Spleen (tissue), 11 donors: ENCODE measurements at regions not wholly inside any gene's neighbourhood (a gene's known extent, or its start where the extent isn't known, plus 50 kb on each side); places are given as distances from the start of the nearest gene placed in this dataset.

Experiments
- DNase-seq: peaks from one replicate; pipeline ENCODE4 v3.0.0-alpha.2; 2020
- H3K27ac ChIP-seq, 8 donors: fragments of 200-600 bp; sonication (generic) in 7 of 8; 1 replicate in 4 of 8; 2 replicates in 4 of 8; pipeline versions ENCODE4 v1.5.0 to v1.8.0; 2016 to 2021; ENCODE audit warnings: inconsistent platforms in 4 of 8, mild to moderate bottlenecking in 4 of 8, moderate library complexity in 1 of 8
- H3K27me3 ChIP-seq, 7 donors: fragments of 200-600 bp; sonication (generic) in 6 of 7; replicated peaks in 1 of 7; 1 replicate in 4 of 7; 2 replicates in 3 of 7; pipeline versions ENCODE4 v1.5.0 to v1.8.0; 2016 to 2021; ENCODE audit warnings: inconsistent platforms in 3 of 7, mild to moderate bottlenecking in 1 of 7
- H3K36me3 ChIP-seq, 6 donors: fragments of 200-600 bp; sonication (generic) in 5 of 6; 1 replicate in 4 of 6; 2 replicates in 2 of 6; pipeline versions ENCODE4 v1.5.0 to v1.8.0; 2016 to 2021; ENCODE audit warnings: inconsistent platforms in 2 of 6
- H3K4me1 ChIP-seq, 6 donors: fragments of 200-600 bp; sonication (generic) in 5 of 6; 1 replicate in 3 of 6; 2 replicates in 3 of 6; pipeline versions ENCODE4 v1.5.0 to v1.8.0; 2016 to 2021; ENCODE audit warnings: inconsistent platforms in 3 of 6
- H3K4me3 ChIP-seq, 8 donors: fragments of 200-600 bp; sonication (generic) in 7 of 8; 1 replicate in 4 of 8; 2 replicates in 4 of 8; pipeline versions ENCODE4 v1.5.0 to v1.8.0; 2016 to 2021; ENCODE audit warnings: inconsistent platforms in 4 of 8, mild to moderate bottlenecking in 4 of 8, moderate library complexity in 2 of 8
- H3K9me3 ChIP-seq, 8 donors: fragments of 200-600 bp; sonication (generic) in 7 of 8; 1 replicate in 4 of 8; 2 replicates in 4 of 8; pipeline versions ENCODE4 v1.5.0 to v1.8.0; 2016 to 2021; ENCODE audit warnings: inconsistent platforms in 4 of 8
- CTCF ChIP-seq, 11 experiments: fragments of 200-600 bp in 7 of 11; fragments of 450-650 bp in 4 of 11; sonication (generic) in 4 of 11; IDR thresholded peaks in 8 of 11; conservative IDR thresholded peaks in 3 of 11; 1 replicate in 7 of 11; 2 replicates in 4 of 11; pipeline versions ENCODE4 v1.4.0 to v1.8.0; 2016 to 2021; ENCODE audit warnings: antibody characterized with exemption in 11 of 11, inconsistent platforms in 4 of 11, mild to moderate bottlenecking in 1 of 11
- POLR2A ChIP-seq, 3 donors: fragments of 450-650 bp; IDR thresholded peaks; one replicate each; pipeline ENCODE4 v1.5.1; 2017; ENCODE audit warnings: antibody characterized with exemption in 3 of 3, mild to moderate bottlenecking in 1 of 3
- POLR2AphosphoS5 ChIP-seq, 3 donors: sonication (generic); formaldehyde crosslinking; IDR thresholded peaks; one replicate each; pipeline ENCODE4 v1.5.1; 2017; ENCODE audit warnings: antibody characterized with exemption in 3 of 3
- WGBS, 5 donors: extraction: QIAGEN DNeasy Blood & Tissue Kit in 3 of 5; methylation state at CpG; one replicate each; pipeline versions ENCODE4 v1.1.5 to v1.1.7; 2013 to 2018; 5-methylcytosine and 5-hydroxymethylcytosine counted together
- intact Hi-C: fragments of 100-400 bp; cut with DNase I; formaldehyde crosslinking; loops from one replicate; pipeline ENCODE4 v1.15.0; 2023; ENCODE audit warnings: low total_unique reads
- donor health status: healthy with polysubstance abuse.
- donor health status: DM: no; HTN: no; CAD: no; lungs with moderate emphysema.
- donor health status: DM: no; HTN: no; CAD: no.
- donor health status: Bipolar disorder and iron deficiency.
- donor health status: healthy.
- donor health status: DM: no; HTN: no; CAD: no.
- donor health status: DM: yes; HTN: yes; CAD: no.

GRCh38 chr18:75945265-75945933 is 517.9 kb upstream of the SMIM21 start:
- Histone ChIP-seq H3K27me3 (no peaks in the 10 kb centered on the region), H3K4me3 (no peak overlapping the region), H3K9me3 (peaks cover 3 to 36% (median 30%) of the 10 kb centered on the region in 8 donors), H3K4me1 (no peaks in the 10 kb centered on the region), H3K27ac (no peak overlapping the region), H3K36me3 (no peaks in the 10 kb centered on the region)
- no peak for DNase-seq
- 69 to 88% (median 81%) methylated on average over 2 to 5 of the region's 5 CpGs for WGBS, 5 donors
- TF ChIP-seq POLR2AphosphoS5 (IDR thresholded peaks at IDR 0.05): no peak
- TF ChIP-seq POLR2A (IDR thresholded peaks at IDR 0.05): no peak
- intact Hi-C loops: no loop called here

GRCh38 chr18:75937306-75937705 is 509.8 kb upstream of the SMIM21 start:
- peaks cover 0 to 14% (median 7%) of the 10 kb centered on the region in 8 donors for H3K9me3 ChIP-seq
- intact Hi-C loops: no loop called here
- 26 to 35% (median 30%) methylated on average over 2 of the region's 2 CpGs for WGBS, 5 donors
- no peaks in the 10 kb centered on the region for H3K27me3 ChIP-seq
- no peak overlapping the region for H3K4me3 ChIP-seq
- no peak for DNase-seq
- no peak overlapping the region for H3K27ac ChIP-seq
- H3K36me3 ChIP-seq: no peaks in the 10 kb centered on the region
- TF ChIP-seq CTCF (IDR thresholded peaks at IDR 0.05 in 8 of 11, conservative IDR thresholded peaks at IDR 0.05 in 3 of 11) (no peak), POLR2A (IDR thresholded peaks at IDR 0.05) (no peak), POLR2AphosphoS5 (IDR thresholded peaks at IDR 0.05) (no peak)
- H3K4me1 ChIP-seq: no peaks in the 10 kb centered on the region

- Histone ChIP-seq H3K27me3 (no peaks in the 10 kb centered on the region), H3K4me1 (no peaks in the 10 kb centered on the region), H3K36me3 (no peaks in the 10 kb centered on the region), H3K9me3 (peaks cover 0 to 10% (median 3%) of the 10 kb centered on the region in 8 donors), H3K27ac (no peak overlapping the region), H3K4me3 (no peak overlapping the region)
- no peak for TF ChIP-seq CTCF (IDR thresholded peaks at IDR 0.05 in 8 of 11, conservative IDR thresholded peaks at IDR 0.05 in 3 of 11)
- no peak for TF ChIP-seq POLR2AphosphoS5 (IDR thresholded peaks at IDR 0.05)
- TF ChIP-seq POLR2A (IDR thresholded peaks at IDR 0.05): no peak
- intact Hi-C loops: no loop called here
- 80 to 96% (median 89%) methylated on average over 1 of the region's 1 CpG for WGBS, 5 donors
- no peak for DNase-seq
Measured at GRCh38 chr18:75936862-75937261, 509.4 kb upstream of the SMIM21 start.

GRCh38 chr18:75931079-75931478 is 503.6 kb upstream of the SMIM21 start:
- DNase-seq: no peak
- TF ChIP-seq CTCF (IDR thresholded peaks at IDR 0.05 in 8 of 11, conservative IDR thresholded peaks at IDR 0.05 in 3 of 11) (no peak), POLR2A (IDR thresholded peaks at IDR 0.05) (no peak), POLR2AphosphoS5 (IDR thresholded peaks at IDR 0.05) (no peak)

More at GRCh38 chr18:75931079-75931478, 503.6 kb upstream of the SMIM21 start:
- Histone ChIP-seq H3K27me3 (no peaks in the 10 kb centered on the region), H3K9me3 (no peaks in the 10 kb centered on the region), H3K36me3 (no peaks in the 10 kb centered on the region), H3K4me1 (no peaks in the 10 kb centered on the region), H3K4me3 (no peak overlapping the region), H3K27ac (no peak overlapping the region)
- 66 to 91% (median 74%) methylated on average over 2 of the region's 2 CpGs for WGBS, 5 donors
- intact Hi-C loops: no loop called here
